ENCODE measurements at regions not wholly inside any gene's neighbourhood (a gene's known extent, or its start where the extent isn't known, plus 50 kb on each side); places are given as distances from the start of the nearest gene placed in this dataset.

DNA sequence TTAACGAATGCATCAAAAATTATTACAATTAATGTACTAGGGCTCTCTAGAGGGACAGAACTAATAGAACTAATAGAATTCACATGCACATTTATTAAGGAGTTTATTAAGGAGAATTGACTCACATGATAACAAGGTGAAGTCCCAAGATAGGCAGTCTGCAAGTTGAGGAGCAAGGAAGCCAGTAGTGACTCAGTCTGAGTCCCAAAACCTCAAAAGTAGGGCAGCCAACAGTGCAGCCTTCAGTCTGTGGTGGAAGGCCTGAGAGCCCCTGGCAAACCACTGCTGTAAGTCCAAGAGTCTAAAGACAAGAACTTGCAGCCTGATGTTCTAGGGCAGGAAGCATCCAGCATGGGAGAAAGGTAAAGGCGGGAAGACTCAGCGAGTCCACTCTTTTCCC is 633.8 kb downstream of the SEMA5A start:
- Histone ChIP-seq H4K20me1 (ENCODE audit: control insufficient read depth, extremely low read depth, insufficient read depth, low read length) (no peaks in the 10 kb centered on the region), H2AFZ (ENCODE audit: low read length) (no peak overlapping the region), H3K27me3 (ENCODE audit: control insufficient read depth, insufficient read depth, low read length) (no peaks in the 10 kb centered on the region), H3K4me3 (replicated peaks in 1 of 4; ENCODE audit: control extremely low read depth in 1 of 4, insufficient read depth in 1 of 4, low read depth in 3 of 4, low read length in 4 of 4) (no peak overlapping the region), H3K36me3 (ENCODE audit: control insufficient read depth, insufficient read depth, low read length) (no peaks in the 10 kb centered on the region), H3K9ac (ENCODE audit: insufficient read depth, low read length) (no peak overlapping the region), H3K9me3 (ENCODE audit: control insufficient read depth, insufficient read depth, low read depth, low read length) (no peaks in the 10 kb centered on the region), H3K27ac (ENCODE audit: insufficient read depth, low read length) (no peak overlapping the region), H3K4me1 (ENCODE audit: control insufficient read depth, extremely low read depth, insufficient read depth, low read length) (peaks cover 4% of the 10 kb centered on the region), H3K4me2 (ENCODE audit: extremely low read depth, insufficient read depth, low read length) (no peak overlapping the region), H3K79me2 (ENCODE audit: control insufficient read depth, insufficient read depth, low read length) (no peaks in the 10 kb centered on the region)
- TF ChIP-seq, protein P1, sequence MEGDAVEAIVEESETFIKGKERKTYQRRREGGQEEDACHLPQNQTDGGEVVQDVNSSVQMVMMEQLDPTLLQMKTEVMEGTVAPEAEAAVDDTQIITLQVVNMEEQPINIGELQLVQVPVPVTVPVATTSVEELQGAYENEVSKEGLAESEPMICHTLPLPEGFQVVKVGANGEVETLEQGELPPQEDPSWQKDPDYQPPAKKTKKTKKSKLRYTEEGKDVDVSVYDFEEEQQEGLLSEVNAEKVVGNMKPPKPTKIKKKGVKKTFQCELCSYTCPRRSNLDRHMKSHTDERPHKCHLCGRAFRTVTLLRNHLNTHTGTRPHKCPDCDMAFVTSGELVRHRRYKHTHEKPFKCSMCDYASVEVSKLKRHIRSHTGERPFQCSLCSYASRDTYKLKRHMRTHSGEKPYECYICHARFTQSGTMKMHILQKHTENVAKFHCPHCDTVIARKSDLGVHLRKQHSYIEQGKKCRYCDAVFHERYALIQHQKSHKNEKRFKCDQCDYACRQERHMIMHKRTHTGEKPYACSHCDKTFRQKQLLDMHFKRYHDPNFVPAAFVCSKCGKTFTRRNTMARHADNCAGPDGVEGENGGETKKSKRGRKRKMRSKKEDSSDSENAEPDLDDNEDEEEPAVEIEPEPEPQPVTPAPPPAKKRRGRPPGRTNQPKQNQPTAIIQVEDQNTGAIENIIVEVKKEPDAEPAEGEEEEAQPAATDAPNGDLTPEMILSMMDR (conservative IDR thresholded peaks at IDR 0.05 in 1 of 2, IDR thresholded peaks at IDR 0.05 in 1 of 2; ENCODE audit: low read depth in 1 of 2, low read length in 2 of 2), result no peak
- TF ChIP-seq EZH2 (IDR thresholded peaks at IDR 0.05; ENCODE audit: low read length, missing control alignments), result no peak
- peak in 1 of 2 donors; percentile 66 for DNase-seq (ENCODE audit: low read depth in 2 of 2)

DNA sequence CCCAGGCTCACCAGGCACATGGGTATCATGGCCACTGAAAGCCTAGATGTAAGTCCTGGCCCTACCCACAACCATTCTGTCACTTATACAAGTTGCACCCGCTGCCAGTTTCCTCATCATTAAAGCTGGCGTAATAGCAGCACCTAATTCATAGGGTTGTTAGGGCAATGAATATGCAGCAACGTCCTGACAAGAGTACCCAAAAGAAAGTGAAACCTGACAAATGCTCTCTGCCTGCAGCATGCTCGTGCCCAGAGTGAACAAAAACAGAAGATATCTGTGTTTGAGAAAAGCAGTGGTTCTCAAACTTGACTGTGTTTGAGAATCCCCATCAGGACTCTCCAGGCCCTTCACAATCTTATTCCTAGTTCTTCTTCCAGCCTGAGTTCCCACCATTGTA is 632.4 kb downstream of the SEMA5A start:
- no peak for TF ChIP-seq EZH2 (IDR thresholded peaks at IDR 0.05; ENCODE audit: low read length, missing control alignments)
- TF ChIP-seq, protein P1 (conservative IDR thresholded peaks at IDR 0.05 in 1 of 2, IDR thresholded peaks at IDR 0.05 in 1 of 2; ENCODE audit: low read depth in 1 of 2, low read length in 2 of 2), result no peak
- no peak overlapping the region for H3K9ac ChIP-seq (ENCODE audit: insufficient read depth, low read length)
- H3K79me2 ChIP-seq (ENCODE audit: control insufficient read depth, insufficient read depth, low read length), result no peaks in the 10 kb centered on the region
- H3K27me3 ChIP-seq (ENCODE audit: control insufficient read depth, insufficient read depth, low read length), result no peaks in the 10 kb centered on the region
- no peaks in the 10 kb centered on the region for H4K20me1 ChIP-seq (ENCODE audit: control insufficient read depth, extremely low read depth, insufficient read depth, low read length)
- H3K4me1 ChIP-seq (ENCODE audit: control insufficient read depth, extremely low read depth, insufficient read depth, low read length), result no peaks in the 10 kb centered on the region
- H3K4me3 ChIP-seq (replicated peaks in 1 of 4; ENCODE audit: control extremely low read depth in 1 of 4, insufficient read depth in 1 of 4, low read depth in 3 of 4, low read length in 4 of 4), result no peak overlapping the region
- H2AFZ ChIP-seq (ENCODE audit: low read length), result peak overlapping the region; percentile 25
- H3K9me3 ChIP-seq (ENCODE audit: control insufficient read depth, insufficient read depth, low read depth, low read length), result no peaks in the 10 kb centered on the region
- H3K27ac ChIP-seq (ENCODE audit: insufficient read depth, low read length), result no peak overlapping the region
- no peaks in the 10 kb centered on the region for H3K36me3 ChIP-seq (ENCODE audit: control insufficient read depth, insufficient read depth, low read length)
- H3K4me2 ChIP-seq (ENCODE audit: extremely low read depth, insufficient read depth, low read length), result no peak overlapping the region
- no peak for DNase-seq (ENCODE audit: low read depth in 2 of 2)

DNA sequence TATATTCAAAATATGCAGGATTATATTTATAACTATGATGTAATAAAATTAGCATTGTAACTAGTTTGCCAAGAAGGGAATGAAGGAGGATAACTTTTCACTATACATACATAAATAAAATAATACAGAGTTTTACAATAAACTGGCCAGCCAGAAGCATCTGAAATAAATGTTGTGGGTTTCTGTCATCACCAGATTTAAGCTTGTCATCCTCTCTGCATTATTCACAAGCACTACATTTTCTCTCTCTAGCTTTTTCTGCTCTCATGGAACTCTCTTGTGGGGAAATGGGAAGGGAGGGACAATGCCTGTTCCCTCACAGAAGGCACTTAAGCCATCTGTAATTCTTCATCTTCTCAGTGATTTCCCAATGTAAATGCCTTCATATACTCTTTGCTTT is 626.8 kb downstream of the SEMA5A start:
- no peaks in the 10 kb centered on the region for H3K9me3 ChIP-seq (ENCODE audit: control insufficient read depth, insufficient read depth, low read depth, low read length)
- H3K9ac ChIP-seq (ENCODE audit: insufficient read depth, low read length), result no peak overlapping the region
- no peaks in the 10 kb centered on the region for H3K36me3 ChIP-seq (ENCODE audit: control insufficient read depth, insufficient read depth, low read length)
- H4K20me1 ChIP-seq (ENCODE audit: control insufficient read depth, extremely low read depth, insufficient read depth, low read length), result no peaks in the 10 kb centered on the region
- no peaks in the 10 kb centered on the region for H3K79me2 ChIP-seq (ENCODE audit: control insufficient read depth, insufficient read depth, low read length)
- H3K4me3 ChIP-seq (replicated peaks in 1 of 4; ENCODE audit: control extremely low read depth in 1 of 4, insufficient read depth in 1 of 4, low read depth in 3 of 4, low read length in 4 of 4), result no peak overlapping the region
- peak in 1 of 2 donors; percentile 65 for DNase-seq (ENCODE audit: low read depth in 2 of 2)
- no peaks in the 10 kb centered on the region for H3K27me3 ChIP-seq (ENCODE audit: control insufficient read depth, insufficient read depth, low read length)
- H3K27ac ChIP-seq (ENCODE audit: insufficient read depth, low read length), result no peak overlapping the region
- H3K4me2 ChIP-seq (ENCODE audit: extremely low read depth, insufficient read depth, low read length), result no peak overlapping the region
- H2AFZ ChIP-seq (ENCODE audit: low read length), result no peak overlapping the region
- no peak for TF ChIP-seq EZH2 (IDR thresholded peaks at IDR 0.05; ENCODE audit: low read length, missing control alignments)
- TF ChIP-seq, protein P1 (conservative IDR thresholded peaks at IDR 0.05 in 1 of 2, IDR thresholded peaks at IDR 0.05 in 1 of 2; ENCODE audit: low read depth in 1 of 2, low read length in 2 of 2), result no peak
- no peaks in the 10 kb centered on the region for H3K4me1 ChIP-seq (ENCODE audit: control insufficient read depth, extremely low read depth, insufficient read depth, low read length)

Data from fibroblast of lung (primary cell).